K562 (cell line): ENCODE measurements at regions not wholly inside any gene's neighbourhood (a gene's known extent, or its start where the extent isn't known, plus 50 kb on each side); places are given as distances from the start of the nearest gene placed in this dataset.

Source experiments
- ATAC-seq: fragments of 200-7000 bp; cut with Tn5 transposase; 3 replicates; pipeline ENCODE4 v1.9.1; 2020; ENCODE audit warnings: moderate library complexity
- BruUV-seq: library from RNA; stranded (reverse); fragments of 400-500 nt; replicated peaks from 2 replicates; lab custom pipeline; 2021; lab: Mats Ljungman, UMichigan
- CTCF ChIA-PET: fragments of 300-600 bp; formaldehyde crosslinking; extraction: SDS; loops from one replicate; lab custom pipeline; 2021; ENCODE audit warnings: low intra/inter-chr PET ratio; lab: Yijun Ruan, JAX
- POLR2A ChIA-PET: fragments of 300-600, 350-650 bp; sonication (Branson Sonifier 250); formaldehyde crosslinking; extraction: SDS; loops from one replicate; lab custom pipeline; 2021; ENCODE audit warnings: antibody characterized with exemption, inconsistent platforms; lab: Yijun Ruan, JAX
- DNase-seq, 4 experiments: peaks; one replicate each; pipeline versions ENCODE4 v3.0.0 to v3.0.0-alpha.2; 2011 to 2018; ENCODE audit warnings: low spot score in 3 of 4, mixed read lengths in 3 of 4; ENCODE audit errors: extremely low read depth in 1 of 4
- FAIRE-seq: peaks from 2 replicates; lab custom pipeline; 2011; peaks lifted over from hg19 to GRCh38; lab: Jason Lieb, UNC
- H2AFZ ChIP-seq: 2 replicates; pipeline ENCODE4 v1.6.0; 2011; ENCODE audit warnings: low read depth, low read length, control low read depth, inconsistent platforms
- H3K27ac ChIP-seq: fragments of 200-600 bp; 3 replicates; pipeline ENCODE4 v1.8.0; 2011; ENCODE audit warnings: low read depth, mild to moderate bottlenecking, control low read depth, inconsistent platforms, low read length, moderate library complexity, mixed read lengths; ENCODE audit errors: extremely low read depth
- H3K27me3 ChIP-seq, 2 experiments: fragments of 300-600 bp in 1 of 2; 2 replicates in 1 of 2; 3 replicates in 1 of 2; pipeline versions ENCODE4 v1.6.0 to v1.8.0; 2011; ENCODE audit warnings: inconsistent platforms in 2 of 2, low read length in 2 of 2, mild to moderate bottlenecking in 1 of 2, mixed read lengths in 1 of 2, moderate library complexity in 1 of 2; ENCODE audit not compliant: control insufficient read depth in 2 of 2, insufficient read depth in 2 of 2
- H3K36me3 ChIP-seq: fragments of 300-600 bp; 3 replicates; pipeline ENCODE4 v1.8.0; 2011; ENCODE audit warnings: mild to moderate bottlenecking, low read length, inconsistent platforms; ENCODE audit not compliant: control insufficient read depth, insufficient read depth
- H3K4me1 ChIP-seq, 2 experiments: fragments of 200-600 bp in 1 of 2; replicated peaks in 1 of 2; 2 replicates in 1 of 2; 3 replicates in 1 of 2; pipeline versions ENCODE4 v1.5.1 to v1.8.0; 2011; ENCODE audit warnings: inconsistent platforms in 2 of 2, low read length in 2 of 2, mild to moderate bottlenecking in 1 of 2, mixed read lengths in 1 of 2, moderate library complexity in 1 of 2; ENCODE audit not compliant: control insufficient read depth in 2 of 2, insufficient read depth in 2 of 2
- H3K4me2 ChIP-seq: 2 replicates; pipeline ENCODE4 v1.6.1; 2011; ENCODE audit warnings: low read length, control low read depth, inconsistent platforms, mixed read lengths; ENCODE audit not compliant: insufficient read depth
- H3K4me3 ChIP-seq: fragments of 200-600 bp; sonication (generic), shearing (Covaris generic); 2 replicates; pipeline ENCODE4 v1.5.1; 2016; ENCODE audit warnings: control low read depth, inconsistent platforms
- H3K79me2 ChIP-seq: fragments of 200-600 bp; 3 replicates; pipeline ENCODE4 v1.8.0; 2011; ENCODE audit warnings: low read length, inconsistent platforms; ENCODE audit not compliant: control insufficient read depth, insufficient read depth
- H3K9ac ChIP-seq, 2 experiments: 2 replicates each; pipeline versions ENCODE4 v1.6.0 to v1.6.1; 2011; ENCODE audit warnings: low read depth in 2 of 2, low read length in 2 of 2, control low read depth in 1 of 2, inconsistent platforms in 1 of 2, mild to moderate bottlenecking in 1 of 2, mixed read lengths in 1 of 2; ENCODE audit not compliant: insufficient read depth in 1 of 2
- H3K9me1 ChIP-seq: one replicate; pipeline ENCODE4 v1.6.0; 2011; ENCODE audit warnings: inconsistent platforms, mild to moderate bottlenecking, low read length, moderate library complexity; ENCODE audit not compliant: control insufficient read depth, insufficient read depth
- H3K9me3 ChIP-seq: replicated peaks from 2 replicates; pipeline ENCODE4 v1.5.1; 2011; ENCODE audit warnings: low read depth, low read length, inconsistent platforms; ENCODE audit not compliant: control insufficient read depth, insufficient read depth
- H4K20me1 ChIP-seq: replicated peaks from 2 replicates; pipeline ENCODE4 v1.6.1; 2011; ENCODE audit warnings: low read length, inconsistent platforms, mixed read lengths; ENCODE audit not compliant: control insufficient read depth, insufficient read depth
- ARID1B ChIP-seq: fragments of 450-650 bp; IDR thresholded peaks from 2 replicates; pipeline ENCODE4 v1.6.1; 2016; ENCODE audit warnings: antibody characterized with exemption, mild to moderate bottlenecking, inconsistent platforms
- ARID3B ChIP-seq: fragments of 250-450 bp; sonication (Bioruptor Pico); IDR thresholded peaks from 2 replicates; pipeline ENCODE4 v1.4.0; 2020; ENCODE audit warnings: borderline replicate concordance
- CBFA2T2 ChIP-seq: fragments of 450-650 bp; conservative IDR thresholded peaks from 2 replicates; pipeline ENCODE4 v1.6.1; 2017; ENCODE audit warnings: mild to moderate bottlenecking
- CBFA2T3 ChIP-seq: fragments of 450-650 bp; IDR thresholded peaks from 2 replicates; pipeline ENCODE4 v1.6.1; 2017
- FOXK1 ChIP-seq: sonication (generic); formaldehyde crosslinking; IDR thresholded peaks from 2 replicates; pipeline ENCODE4 v1.8.0; 2022; ENCODE audit warnings: missing genetic modification reagents, mild to moderate bottlenecking, borderline replicate concordance
- KLF16 ChIP-seq: IDR thresholded peaks from 2 replicates; pipeline ENCODE4 v1.6.1; 2016; ENCODE audit warnings: antibody characterized with exemption
- MEF2D ChIP-seq: conservative IDR thresholded peaks from 2 replicates; pipeline ENCODE4 v1.6.1; 2016; ENCODE audit warnings: low read depth, missing genetic modification characterization, missing compliant biosample characterization
- MTA2 ChIP-seq: fragments of 450-650 bp; IDR thresholded peaks from 2 replicates; pipeline ENCODE4 v1.6.1; 2016; ENCODE audit warnings: low read depth
- NCOR1 ChIP-seq: fragments of 450-650 bp; IDR thresholded peaks from 2 replicates; pipeline ENCODE4 v1.6.1; 2016; ENCODE audit warnings: mild to moderate bottlenecking, moderate library complexity
- RCOR1 ChIP-seq, 2 experiments: IDR thresholded peaks; 2 replicates each; pipeline ENCODE4 v1.6.1; 2012; ENCODE audit warnings: low read depth in 2 of 2, low read length in 2 of 2, borderline replicate concordance in 1 of 2, improper control_type of control experiment in 1 of 2
- SNIP1 ChIP-seq: fragments of 450-650 bp; IDR thresholded peaks from 2 replicates; pipeline ENCODE4 v1.7.1; 2017; ENCODE audit warnings: low read depth, mild to moderate bottlenecking
- SOX6 ChIP-seq: fragments of 450-650 bp; IDR thresholded peaks from 2 replicates; pipeline ENCODE4 v1.6.1; 2014; ENCODE audit warnings: mild to moderate bottlenecking
- TAL1 ChIP-seq: fragments of 450-650 bp; IDR thresholded peaks from 2 replicates; pipeline ENCODE4 v1.6.1; 2016; ENCODE audit warnings: mild to moderate bottlenecking
- TEAD4 ChIP-seq, 2 experiments: sonication (generic) in 1 of 2; formaldehyde crosslinking in 1 of 2; IDR thresholded peaks; 2 replicates each; pipeline versions ENCODE4 v1.6.1 to v1.8.0; 2012 to 2022; ENCODE audit warnings: borderline replicate concordance in 1 of 2, inconsistent platforms in 1 of 2, low read length in 1 of 2, mild to moderate bottlenecking in 1 of 2, missing genetic modification reagents in 1 of 2
- U2AF2 ChIP-seq: fragments of 200-400 bp; formaldehyde crosslinking; optimal IDR thresholded peaks from 2 replicates; pipeline ENCODE3; 2017; ENCODE audit warnings: low read depth, mild to moderate bottlenecking, low read length
- in situ Hi-C: fragments of 300-500 bp; cut with MboI; formaldehyde crosslinking; loops from 4 replicates; pipeline ENCODE4 v1.15.0; 2018; ENCODE audit warnings: inconsistent platforms, mixed read lengths
- intact Hi-C: fragments of 100-400 bp; cut with micrococcal nuclease; formaldehyde crosslinking; loops from 2 replicates; pipeline ENCODE4 v1.14.2; 2022

GRCh38 chr2:19826874-19827273 lies 74.9 kb downstream of the TTC32 start:
- no peak for ATAC-seq
- in situ Hi-C loops (no loop called here), intact Hi-C loops (no loop called here)
- Histone ChIP-seq H3K36me3 (no peaks in the 10 kb centered on the region), H3K27ac (no peak overlapping the region), H3K9ac (no peak overlapping the region), H3K9me3 (no peaks in the 10 kb centered on the region), H3K27me3 (no peaks in the 10 kb centered on the region)
- 0 out of 2 replicates have a peak, but pooled peaks have one; percentile 25 for TF ChIP-seq KLF16
- TF ChIP-seq CBFA2T2 = peak; percentile 42
- TF ChIP-seq U2AF2 = no peak
- peak; percentile 68 for TF ChIP-seq TEAD4 (IDR thresholded peaks at IDR 0.05; ENCODE audit: low read length)
- TF ChIP-seq TEAD4 (CRISPR knock-in tag; IDR thresholded peaks at IDR 0.05; ENCODE audit: borderline replicate concordance) = no peak
- TF ChIP-seq FOXK1 (CRISPR knock-in tag) = no peak
- TF ChIP-seq ARID1B = peak; percentile 68
- TF ChIP-seq SNIP1 = no peak
- peak in 1 of 2 experiments; percentile 55; a peak in 1 of 4 replicates for TF ChIP-seq RCOR1 (IDR thresholded peaks at IDR 0.05; ENCODE audit: borderline replicate concordance in 1 of 2, low read depth in 2 of 2, low read length in 2 of 2)
- peak; percentile 32; the same call in 1 of the 2 replicates for TF ChIP-seq MTA2
- TF ChIP-seq ARID3B (CRISPR knock-in tag) = no peak
- TF ChIP-seq TAL1 = peak; percentile 58
- 0 out of 2 replicates have a peak, but pooled peaks have one; percentile 12 for TF ChIP-seq NCOR1
- no peak for TF ChIP-seq MEF2D
- TF ChIP-seq SOX6 = peak; percentile 24; the same call in 1 of the 2 replicates
- TF ChIP-seq CBFA2T3 = peak; percentile 66
- TF ChIP-seq, all 486 proteins: peak for 10
- no peak for DNase-seq
- H3K4me2 ChIP-seq = no peak overlapping the region
- no TSS peak for BruUV-seq
- H3K9me1 ChIP-seq = no peaks in the 10 kb centered on the region
- ChIA-PET CTCF (no interaction called here), POLR2A (interaction anchor here (0.6 to 1.4 kb wide), 4 partner anchors 8 to 1291 kb away, joined by 3 read pairs; no protein-coding TSS in a partner anchor)
- no peak for FAIRE-seq
- no peak overlapping the region for H2AFZ ChIP-seq
- H4K20me1 ChIP-seq = no peaks in the 10 kb centered on the region
- no peaks in the 10 kb centered on the region for H3K4me1 ChIP-seq
- no peak overlapping the region for H3K4me3 ChIP-seq
- no peaks in the 10 kb centered on the region for H3K79me2 ChIP-seq
